Stimulated activated CD4-positive, alpha-beta T cell treated with anti-CD3 and anti-CD28 coated beads, Interleukin-4, amount 100 ng/mL, for 1 hour (primary cell): ENCODE measurements at regions not wholly inside any gene's neighbourhood (a gene's known extent, or its start where the extent isn't known, plus 50 kb on each side); places are given as distances from the start of the nearest gene placed in this dataset.

Source experiments
- DNase-seq: peaks from one replicate; pipeline ENCODE4 v3.0.0-alpha.2; 2020

GRCh38 chr3:10585945-10586344 lies 80.6 kb upstream of the ATP2B2 start:
- DNase-seq, result no peak

DNA sequence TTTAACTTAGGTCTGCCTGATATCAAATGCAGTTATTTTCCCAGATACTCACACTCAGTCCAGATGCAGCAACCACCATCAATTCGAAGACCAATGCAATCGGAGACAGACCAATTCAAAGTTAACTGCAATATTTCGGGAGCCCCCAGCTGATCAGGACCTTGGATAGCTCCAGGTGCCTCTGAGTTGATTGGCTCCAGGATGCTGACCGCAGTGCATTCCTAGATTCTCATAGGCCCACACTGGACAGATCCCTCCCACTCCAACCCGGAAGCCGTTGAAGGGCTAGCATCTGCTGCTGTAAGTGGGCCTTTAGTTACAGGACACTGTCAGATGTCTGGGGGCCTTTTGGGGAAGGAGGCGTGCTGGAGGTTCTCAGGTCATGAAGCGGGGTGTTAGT lies 89.5 kb upstream of the ATP2B2 start:
- peak; percentile 34 for DNase-seq

GRCh38 chr3:10596746-10597448 lies 91.5 kb upstream of the ATP2B2 start:
- no peak for DNase-seq

- DNase-seq, result no peak
These were observed 92.3 kb upstream of the ATP2B2 start for GRCh38 chr3:10597733-10598132.

DNA sequence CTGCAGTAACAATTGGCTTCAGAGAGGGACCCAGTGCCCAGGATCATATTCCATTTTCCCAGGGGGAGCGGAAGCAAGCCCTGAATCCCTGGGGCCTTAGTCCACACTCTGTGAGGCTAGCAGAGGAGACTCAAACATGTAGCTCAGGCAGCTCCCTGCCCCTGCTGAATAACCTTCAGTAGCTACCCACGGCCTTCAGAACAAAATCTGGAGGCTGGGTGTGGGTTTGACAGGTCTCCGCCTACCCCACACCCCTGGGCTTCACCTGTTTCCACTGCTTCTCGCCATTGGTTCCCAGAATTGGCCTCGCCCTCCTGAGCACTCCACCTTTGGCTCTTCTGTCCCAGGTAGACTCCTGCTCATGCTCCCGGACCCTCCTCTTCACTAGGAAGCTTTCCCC lies 93.6 kb upstream of the ATP2B2 start:
- no peak for DNase-seq

- no peak for DNase-seq
These were observed 94.1 kb upstream of the ATP2B2 start for GRCh38 chr3:10599444-10599843.

GRCh38 chr3:10600296-10600714 lies 94.9 kb upstream of the ATP2B2 start:
- DNase-seq, result no peak

DNA sequence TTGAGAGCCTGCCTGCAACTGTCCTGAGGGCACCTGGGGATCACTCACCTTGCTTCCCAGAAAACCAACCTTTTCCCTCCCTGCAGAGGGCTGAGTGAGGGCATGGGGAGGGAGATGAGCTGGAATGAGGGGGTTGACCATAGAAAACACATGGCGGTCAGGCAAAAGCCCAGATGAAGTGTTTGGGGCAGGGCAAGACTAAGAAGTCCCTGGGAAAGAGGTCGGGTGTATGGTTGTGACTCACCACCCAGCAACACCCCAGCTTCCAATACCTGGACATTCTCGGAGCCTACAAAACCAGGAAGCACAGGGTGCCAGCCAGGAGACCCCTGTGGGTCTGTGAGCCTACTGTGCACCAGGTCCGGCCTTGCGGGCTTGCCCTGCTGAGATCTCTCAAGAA lies 95.3 kb upstream of the ATP2B2 start:
- DNase-seq, result no peak

DNA sequence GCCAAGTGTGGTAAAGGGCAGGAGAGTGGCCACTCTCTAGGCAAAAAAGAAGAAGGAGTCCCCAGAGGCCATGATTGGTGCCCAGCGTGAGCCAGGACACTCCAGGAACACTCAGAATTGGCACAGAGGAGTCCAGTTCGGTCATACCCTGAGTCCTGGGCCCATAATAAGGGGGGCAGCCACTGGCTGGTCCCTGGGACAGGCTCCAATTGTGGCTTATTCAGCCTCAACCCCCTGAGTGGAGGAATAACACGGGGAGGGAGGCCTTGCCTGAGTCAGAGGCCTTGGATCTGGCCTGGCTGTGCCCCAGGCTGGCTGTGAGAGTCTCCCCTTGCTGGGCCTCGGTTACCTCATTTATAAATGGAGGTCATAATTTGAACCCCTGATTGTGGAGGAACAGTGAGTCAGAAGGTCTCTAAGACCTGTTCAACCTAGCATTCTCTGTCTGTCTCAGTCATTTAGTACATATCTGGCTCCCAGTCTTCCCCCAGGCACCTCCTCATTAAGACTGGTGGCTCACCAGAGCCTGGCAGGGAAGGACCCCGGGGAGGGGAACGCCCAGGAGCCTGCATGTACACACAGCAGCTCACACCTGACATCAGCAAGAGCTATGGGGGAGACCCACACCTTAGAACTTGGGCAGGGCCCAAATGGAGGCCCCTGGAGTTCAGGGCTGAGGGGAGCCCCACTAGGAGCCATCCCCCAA lies 95.9 kb upstream of the ATP2B2 start:
- no peak for DNase-seq

- DNase-seq, result no peak
These were observed 96.5 kb upstream of the ATP2B2 start for GRCh38 chr3:10601857-10602230.

DNA sequence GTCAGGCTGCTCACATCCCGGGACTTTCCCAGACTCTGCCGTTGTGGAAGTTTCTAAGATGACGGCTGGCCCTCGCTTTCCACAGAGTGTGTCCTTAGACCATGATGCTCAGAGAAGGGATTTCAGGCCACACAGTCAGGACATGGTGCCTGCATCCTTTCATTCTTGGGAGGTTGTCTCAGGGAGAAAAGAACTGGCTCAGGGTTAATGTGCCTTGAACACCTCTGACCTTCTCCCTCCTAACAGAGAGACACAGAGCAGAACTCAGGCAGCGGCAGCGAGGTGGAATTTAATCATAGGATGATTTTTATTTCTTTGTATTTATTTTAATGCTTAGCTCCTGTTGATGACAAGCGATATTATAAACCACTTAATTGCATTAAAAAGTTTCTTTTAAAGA lies 96.9 kb upstream of the ATP2B2 start:
- DNase-seq, result no peak

DNA sequence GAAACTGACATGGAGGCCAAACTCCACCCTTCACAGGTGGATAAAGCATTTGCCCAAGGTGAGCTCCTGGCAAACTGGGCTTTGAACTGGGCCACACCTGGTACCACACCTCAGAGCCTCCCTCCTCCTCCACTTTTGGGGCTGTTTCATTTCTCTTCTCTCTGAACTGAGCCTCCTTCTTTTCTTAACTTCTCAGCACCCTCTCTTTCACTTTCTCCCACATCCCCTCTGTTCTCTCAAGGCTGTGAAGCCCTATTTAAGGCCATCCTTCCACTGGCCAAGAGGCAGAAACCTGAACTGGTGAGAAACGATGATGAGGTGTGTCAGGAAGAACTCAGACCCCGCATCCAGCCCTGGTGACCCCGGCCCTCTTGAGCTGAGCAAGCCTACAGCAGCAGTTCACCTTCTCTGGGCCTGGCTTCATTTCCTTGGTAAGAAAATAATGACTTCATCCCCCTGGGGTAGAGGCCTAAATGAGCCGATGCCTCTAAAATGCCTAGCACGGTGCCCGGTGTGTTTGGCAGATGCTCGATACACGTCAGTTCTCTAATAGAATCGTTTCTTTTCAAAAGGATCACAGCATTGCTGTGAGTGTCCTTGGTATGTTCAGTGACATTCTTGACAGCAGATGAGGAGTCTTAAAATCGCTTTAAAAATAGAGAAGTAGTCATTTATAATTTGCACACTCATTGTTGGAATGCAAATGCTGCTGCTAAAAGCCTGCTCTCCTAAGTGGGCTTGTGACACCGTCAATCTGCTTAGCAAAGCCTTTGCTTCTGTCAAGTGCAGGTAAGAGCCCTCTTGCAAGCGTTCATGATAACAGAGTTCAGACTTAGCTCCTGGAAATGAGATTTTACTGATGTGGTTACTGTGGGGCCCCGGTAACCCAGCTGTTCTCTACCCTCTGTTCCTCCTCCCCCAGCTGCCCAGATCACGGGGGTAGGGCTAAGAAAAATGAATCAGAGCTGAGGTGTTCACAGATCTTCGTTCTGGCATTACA lies 97.7 kb upstream of the ATP2B2 start:
- peak; percentile 61 for DNase-seq

- no peak for DNase-seq
These were observed 103.7 kb upstream of the ATP2B2 start for GRCh38 chr3:10609134-10609533.

- no peak for DNase-seq
These were observed 108.8 kb upstream of the ATP2B2 start for GRCh38 chr3:10614168-10614567.

DNA sequence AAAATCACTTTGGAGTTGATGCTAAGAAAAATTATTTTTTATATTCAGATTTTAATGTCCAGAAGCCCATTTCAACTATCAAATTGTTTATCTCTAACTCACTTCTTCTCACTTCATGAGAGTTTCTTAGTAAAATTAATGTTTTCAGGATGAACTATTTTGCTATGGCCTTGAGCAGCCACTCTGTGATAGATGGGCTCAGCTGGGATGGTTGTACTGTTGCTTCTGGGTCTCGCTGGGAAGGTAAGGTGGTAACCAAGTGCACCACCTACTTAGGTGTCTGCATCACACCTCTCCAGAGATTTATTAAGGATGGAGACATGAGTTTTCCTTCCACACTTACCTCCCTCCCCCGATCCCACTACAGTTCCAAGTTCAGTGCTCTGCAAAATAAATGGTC lies 110.3 kb upstream of the ATP2B2 start:
- DNase-seq, result no peak

GRCh38 chr3:10616321-10616720 lies 110.9 kb upstream of the ATP2B2 start:
- no peak for DNase-seq

DNA sequence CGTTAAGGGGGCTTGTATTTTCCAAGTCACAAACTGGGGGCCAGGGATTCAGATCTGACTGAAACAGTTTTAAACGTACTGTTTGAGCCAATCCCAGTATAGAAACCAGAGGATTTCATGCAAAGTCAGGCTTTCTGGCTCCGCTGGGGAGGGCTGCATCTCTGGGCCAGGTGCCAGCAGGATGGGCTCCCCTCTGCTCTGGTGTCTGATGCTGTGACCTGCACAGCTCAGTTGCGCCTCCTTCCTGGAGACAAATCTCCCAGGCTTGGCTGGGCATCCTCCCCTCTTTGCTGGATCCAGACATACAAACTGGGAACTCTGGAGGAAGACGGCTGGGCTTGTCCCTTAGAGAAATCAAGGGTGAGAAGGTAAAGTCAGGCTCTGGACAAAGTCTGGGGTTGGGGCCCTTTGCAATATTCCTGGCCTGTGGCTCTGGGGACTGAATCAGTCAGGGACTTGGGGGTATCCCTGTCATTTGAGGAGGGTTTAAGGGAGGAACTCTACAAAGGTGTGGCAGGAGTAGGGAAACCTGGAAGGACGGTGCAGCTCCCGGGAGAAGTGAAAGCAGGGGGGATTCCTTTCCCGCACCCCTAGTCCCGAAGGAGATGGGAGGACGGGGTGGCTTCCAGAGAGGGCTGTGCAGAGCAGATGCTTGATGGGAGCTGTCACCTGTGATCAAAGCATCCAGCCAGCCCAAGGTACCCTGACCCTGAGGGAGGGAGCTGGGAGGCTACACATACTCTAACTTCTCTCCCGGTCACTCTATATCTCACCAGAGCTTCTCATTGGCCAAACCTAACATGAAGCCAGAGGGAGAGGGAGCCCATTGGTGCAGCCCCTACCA lies 114.8 kb upstream of the ATP2B2 start:
- DNase-seq, result no peak

DNA sequence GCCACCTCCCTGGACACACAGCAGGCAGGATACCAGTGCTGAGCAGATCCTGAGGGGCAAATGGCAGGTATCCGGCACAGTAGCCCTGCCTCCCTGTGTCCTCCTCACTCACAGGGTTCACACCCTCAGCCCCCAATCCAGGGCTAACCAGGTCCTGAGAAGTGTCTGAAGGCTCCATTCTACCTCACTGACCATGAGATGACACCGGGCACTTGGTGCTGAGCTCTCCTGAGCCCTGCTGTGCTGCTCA lies 115.4 kb upstream of the ATP2B2 start:
- DNase-seq, result no peak

- no peak for DNase-seq
These were observed 118.3 kb upstream of the ATP2B2 start for GRCh38 chr3:10623578-10624275.

- no peak for DNase-seq
These were observed 119.9 kb upstream of the ATP2B2 start for GRCh38 chr3:10625323-10625722.

- no peak for DNase-seq
These were observed 122.6 kb upstream of the ATP2B2 start for GRCh38 chr3:10627884-10628572.
